GM12801 (cell line): ENCODE measurements at regions not wholly inside any gene's neighbourhood (a gene's known extent, or its start where the extent isn't known, plus 50 kb on each side); places are given as distances from the start of the nearest gene placed in this dataset.

ENCODE experiments used
- CTCF ChIP-seq: IDR thresholded peaks from one replicate; pipeline ENCODE4 v1.5.1; 2011; ENCODE audit warnings: control low read depth; ENCODE audit not compliant: insufficient read length; ENCODE audit errors: extremely low read depth

DNA sequence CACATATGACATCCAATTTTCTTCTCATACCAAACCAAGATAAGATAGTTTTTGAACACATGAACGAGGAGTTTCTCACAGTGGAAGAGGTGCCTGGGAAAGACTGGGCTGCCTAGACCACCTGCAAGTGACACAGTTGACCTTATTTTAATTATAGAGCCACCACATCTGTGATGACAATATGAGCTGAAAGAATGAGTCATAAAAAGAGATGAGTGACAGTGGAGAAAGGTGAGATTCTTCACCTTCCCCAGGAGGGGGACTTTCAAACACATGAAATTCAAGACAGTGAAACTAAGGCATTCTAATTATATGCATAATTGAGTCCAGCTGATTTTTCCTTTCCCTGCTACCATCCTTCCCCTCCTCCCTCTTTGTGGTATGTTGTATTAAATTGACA lies 475.5 kb downstream of the NXPH1 start:
- TF ChIP-seq CTCF = no peak

DNA sequence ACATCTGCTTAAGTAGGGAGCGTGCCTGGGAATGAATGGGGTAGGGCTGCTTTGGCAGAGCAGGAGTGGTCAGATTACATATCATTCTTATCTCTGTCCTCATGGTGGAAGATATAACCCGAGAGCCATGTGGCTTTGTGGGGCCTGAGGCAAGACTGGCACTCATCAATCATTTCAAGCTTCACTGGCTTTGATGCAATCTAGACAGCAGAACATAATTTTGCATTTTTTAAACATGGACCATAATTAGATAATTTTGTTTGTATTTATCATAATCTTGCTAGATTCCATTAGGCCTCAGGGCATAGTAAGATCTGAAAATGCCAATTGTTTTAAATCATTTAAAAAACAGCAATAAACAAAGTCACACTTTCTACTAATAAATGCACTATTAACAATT lies 480.3 kb downstream of the NXPH1 start:
- TF ChIP-seq CTCF = no peak

GRCh38 chr7:8921807-8922206 lies 488.4 kb downstream of the NXPH1 start:
- no peak for TF ChIP-seq CTCF

- TF ChIP-seq CTCF = no peak
These were observed 489.3 kb downstream of the NXPH1 start for GRCh38 chr7:8922726-8923125.

DNA sequence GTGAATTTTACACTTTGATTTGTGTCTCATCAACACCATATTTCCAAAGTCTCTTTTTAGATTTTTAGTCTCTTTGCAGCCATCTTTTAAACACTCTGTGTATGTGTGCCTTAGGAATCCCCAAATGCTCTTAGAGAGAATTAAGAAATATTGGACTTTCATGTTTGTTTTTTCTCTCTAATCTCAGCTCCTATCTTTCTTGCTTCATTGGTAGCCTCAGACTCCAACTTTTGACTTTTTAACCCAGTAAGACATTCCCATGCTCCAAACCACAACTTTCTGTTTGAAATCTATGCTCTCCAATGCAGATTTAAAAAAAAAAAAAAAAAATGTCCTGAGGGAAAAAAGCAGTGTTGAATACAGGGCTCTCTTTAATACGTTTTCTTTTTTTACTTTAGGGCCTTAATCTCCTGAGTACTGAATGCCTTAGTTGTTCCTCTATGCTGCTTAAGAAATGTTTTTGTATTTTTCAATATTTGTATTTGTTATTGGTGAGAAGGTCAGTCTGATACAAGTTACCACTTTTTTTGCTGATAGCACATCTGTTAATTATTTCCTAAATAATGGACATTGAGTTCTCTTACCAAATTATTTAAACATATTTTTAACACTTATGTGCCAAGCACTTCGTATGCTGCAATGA lies 489.9 kb downstream of the NXPH1 start:
- no peak for TF ChIP-seq CTCF

DNA sequence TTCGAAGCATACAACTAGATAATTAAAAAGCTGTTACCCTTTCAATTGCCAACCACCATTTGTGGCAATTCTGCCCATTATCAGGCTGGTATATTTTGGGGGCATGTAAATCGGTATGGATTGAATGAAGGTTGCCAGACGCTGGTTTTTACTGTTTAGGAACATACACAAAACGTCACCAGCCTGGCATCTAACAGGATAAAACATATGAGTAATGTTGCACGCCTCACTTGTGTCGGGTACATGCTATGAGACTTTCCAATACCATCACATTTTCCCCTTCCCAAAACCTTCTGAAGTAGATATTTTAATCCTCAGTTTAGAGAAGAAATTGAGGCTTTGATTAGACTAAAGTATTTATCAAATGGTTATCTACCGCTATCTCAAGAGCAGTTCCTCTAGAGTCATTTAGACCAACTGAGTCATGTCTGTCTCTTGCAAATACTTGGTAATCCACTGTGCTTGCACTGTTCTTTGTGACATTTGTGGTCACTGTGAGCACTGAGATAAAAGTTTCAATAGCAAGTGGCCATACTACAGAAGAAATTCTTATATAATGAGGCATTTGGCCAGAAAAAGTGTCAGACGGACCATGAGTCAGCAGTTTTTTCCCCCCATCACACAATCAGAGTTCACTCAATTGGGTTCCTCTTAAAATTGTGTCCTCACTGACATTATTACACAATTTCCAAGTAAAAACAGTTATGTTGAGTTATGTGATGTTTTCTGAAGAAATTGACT lies 498.7 kb downstream of the NXPH1 start:
- no peak for TF ChIP-seq CTCF

GRCh38 chr7:8932751-8933150 lies 499.3 kb downstream of the NXPH1 start:
- TF ChIP-seq CTCF = no peak
